Neural crest cell (in vitro differentiated cells): ENCODE measurements at regions not wholly inside any gene's neighbourhood (a gene's known extent, or its start where the extent isn't known, plus 50 kb on each side); places are given as distances from the start of the nearest gene placed in this dataset.
A peak's percentile ranks its signal among the peaks of the same experiment; 100 is the strongest.

Experiments
- DNase-seq: peaks from one replicate; pipeline ENCODE4 v3.0.0; 2021; ENCODE audit warnings: low read depth, mixed read lengths, low spot score
- H3K27ac Mint-ChIP-seq: one replicate; pipeline ENCODE4 v1.8.0; 2021; ENCODE audit warnings: mild to moderate bottlenecking, mixed read lengths; ENCODE audit not compliant: unreplicated experiment
- H3K27me3 Mint-ChIP-seq: 2 replicates; pipeline ENCODE4 v1.8.0; 2021; ENCODE audit warnings: low read depth, mild to moderate bottlenecking, mixed read lengths
- H3K36me3 Mint-ChIP-seq: 2 replicates; pipeline ENCODE4 v1.8.0; 2021; ENCODE audit warnings: low read depth, mild to moderate bottlenecking, mixed read lengths
- H3K4me1 Mint-ChIP-seq: 2 replicates; pipeline ENCODE4 v1.8.0; 2021; ENCODE audit warnings: mixed read lengths
- H3K4me3 Mint-ChIP-seq: one replicate; pipeline ENCODE4 v1.8.0; 2021; ENCODE audit warnings: mild to moderate bottlenecking, mixed read lengths
- H3K9me3 Mint-ChIP-seq: 2 replicates; pipeline ENCODE4 v1.8.0; 2021; ENCODE audit warnings: mixed read lengths
- CTCF ChIP-seq: fragments of 200-600 bp; sonication (generic); conservative IDR thresholded peaks from 2 replicates; pipeline ENCODE4 v1.5.0; 2021; ENCODE audit warnings: antibody characterized with exemption, mild to moderate bottlenecking

GRCh38 chr3:117550766-117551165, 841.2 kb downstream of the TUSC7 start:
- TF ChIP-seq CTCF, result no peak
- Mint-ChIP-seq H3K27me3 (no peaks in the 10 kb centered on the region), H3K9me3 (peaks cover 5% of the 10 kb centered on the region), H3K4me1 (no peaks in the 10 kb centered on the region), H3K4me3 (no peak overlapping the region), H3K27ac (no peak overlapping the region), H3K36me3 (no peaks in the 10 kb centered on the region)
- no peak for DNase-seq

GRCh38 chr3:117553461-117553860, 843.9 kb downstream of the TUSC7 start:
- no peaks in the 10 kb centered on the region for H3K36me3 Mint-ChIP-seq
- no peaks in the 10 kb centered on the region for H3K4me1 Mint-ChIP-seq
- H3K27me3 Mint-ChIP-seq, result no peaks in the 10 kb centered on the region
- no peak overlapping the region for H3K4me3 Mint-ChIP-seq
- no peak overlapping the region for H3K27ac Mint-ChIP-seq
- TF ChIP-seq CTCF, result no peak
- no peak for DNase-seq
- H3K9me3 Mint-ChIP-seq, result peaks cover 7% of the 10 kb centered on the region

- Mint-ChIP-seq H3K27ac (peak overlapping the region; percentile 23), H3K9me3 (peaks cover 7% of the 10 kb centered on the region), H3K4me1 (no peaks in the 10 kb centered on the region), H3K4me3 (no peak overlapping the region), H3K36me3 (no peaks in the 10 kb centered on the region), H3K27me3 (no peaks in the 10 kb centered on the region)
- no peak for DNase-seq
- no peak for TF ChIP-seq CTCF
These were observed 847.2 kb downstream of the TUSC7 start for GRCh38 chr3:117556646-117557407.

GRCh38 chr3:117557464-117558090, 848.0 kb downstream of the TUSC7 start:
- no peaks in the 10 kb centered on the region for H3K36me3 Mint-ChIP-seq
- no peak overlapping the region for H3K27ac Mint-ChIP-seq
- no peak for TF ChIP-seq CTCF
- peaks cover 7% of the 10 kb centered on the region for H3K9me3 Mint-ChIP-seq
- no peaks in the 10 kb centered on the region for H3K4me1 Mint-ChIP-seq
- H3K27me3 Mint-ChIP-seq, result no peaks in the 10 kb centered on the region
- DNase-seq, result no peak
- H3K4me3 Mint-ChIP-seq, result no peak overlapping the region

- H3K4me3 Mint-ChIP-seq, result no peak overlapping the region
- H3K27ac Mint-ChIP-seq, result no peak overlapping the region
- H3K36me3 Mint-ChIP-seq, result no peaks in the 10 kb centered on the region
- no peaks in the 10 kb centered on the region for H3K27me3 Mint-ChIP-seq
- H3K9me3 Mint-ChIP-seq, result peaks cover 4% of the 10 kb centered on the region
- no peak for DNase-seq
- TF ChIP-seq CTCF, result no peak
- peaks cover under 1% of the 10 kb centered on the region for H3K4me1 Mint-ChIP-seq
These were observed 849.1 kb downstream of the TUSC7 start for GRCh38 chr3:117558681-117559080.
